ENCODE measurements at regions not wholly inside any gene's neighbourhood (a gene's known extent, or its start where the extent isn't known, plus 50 kb on each side); places are given as distances from the start of the nearest gene placed in this dataset.
"Not testable (repeated sequence)": the region's sequence is repeated elsewhere in the genome, so short reads cannot be mapped to it uniquely, and the experiment has no call there.

DNA sequence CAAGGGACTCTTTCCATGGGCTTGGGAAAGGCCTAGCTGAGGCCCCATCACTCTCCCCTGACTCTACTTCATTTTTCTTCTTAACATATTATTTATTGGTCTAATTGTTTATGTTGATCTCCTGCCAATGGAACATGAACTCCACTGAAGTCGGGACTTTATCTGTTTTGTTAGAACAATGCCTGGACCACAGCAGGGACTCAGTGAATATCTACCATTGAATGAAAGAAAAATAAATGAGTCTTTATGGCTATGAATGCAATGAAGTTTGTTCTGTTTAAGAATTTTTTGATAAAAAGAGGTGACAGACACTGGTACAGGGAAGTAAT lies 112.3 kb downstream of the ADAMTS15 start:
- no peak overlapping the region for H3K4me3 ChIP-seq (ENCODE audit: low read length)
- no peak for DNase-seq (ENCODE audit: low read depth)
- no peak for TF ChIP-seq CTCF (IDR thresholded peaks at IDR 0.05; ENCODE audit: insufficient read depth, low read depth, low read length, missing control alignments)

DNA sequence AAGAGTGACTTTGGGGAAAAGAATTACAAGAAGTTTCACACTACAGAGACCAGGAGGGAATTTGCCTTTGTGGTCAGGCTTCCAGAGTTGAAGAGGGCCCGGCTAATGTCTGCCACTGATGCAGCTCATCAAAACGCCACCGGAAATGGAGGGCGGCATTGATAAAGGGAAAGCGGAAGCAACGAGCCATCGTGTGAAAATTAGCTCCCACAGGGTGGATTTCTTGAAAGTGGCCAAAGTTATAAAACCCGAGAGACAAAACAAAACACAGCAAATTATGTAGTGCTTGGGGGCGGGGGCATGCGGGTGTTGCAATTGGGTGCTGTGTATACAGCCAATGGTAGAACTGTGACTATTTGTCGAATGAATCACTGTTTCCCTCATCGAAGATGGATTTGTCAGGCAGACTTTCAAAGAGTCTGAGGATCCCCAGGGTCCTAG lies 113.0 kb downstream of the ADAMTS15 start:
- DNase-seq (ENCODE audit: low read depth), result no peak
- no peak overlapping the region for H3K4me3 ChIP-seq (ENCODE audit: low read length)
- no peak for TF ChIP-seq CTCF (IDR thresholded peaks at IDR 0.05; ENCODE audit: insufficient read depth, low read depth, low read length, missing control alignments)

GRCh38 chr11:130562549-130562948 lies 114.1 kb downstream of the ADAMTS15 start:
- DNase-seq (ENCODE audit: low read depth), result no peak
- TF ChIP-seq CTCF (IDR thresholded peaks at IDR 0.05; ENCODE audit: insufficient read depth, low read depth, low read length, missing control alignments), result no peak
- H3K4me3 ChIP-seq (ENCODE audit: low read length), result no peak overlapping the region

- H3K4me3 ChIP-seq (ENCODE audit: low read length); DNase-seq (ENCODE audit: low read depth): not testable (repeated sequence)
Measured at GRCh38 chr11:130566360-130566759, 117.9 kb downstream of the ADAMTS15 start.

- no peak overlapping the region for H3K4me3 ChIP-seq (ENCODE audit: low read length)
- TF ChIP-seq CTCF (IDR thresholded peaks at IDR 0.05; ENCODE audit: insufficient read depth, low read depth, low read length, missing control alignments), result no peak
- DNase-seq (ENCODE audit: low read depth), result no peak
Measured at GRCh38 chr11:130571519-130571918, 123.1 kb downstream of the ADAMTS15 start.

GRCh38 chr11:130571947-130572584 lies 123.6 kb downstream of the ADAMTS15 start:
- no peak for TF ChIP-seq CTCF (IDR thresholded peaks at IDR 0.05; ENCODE audit: insufficient read depth, low read depth, low read length, missing control alignments)
- H3K4me3 ChIP-seq (ENCODE audit: low read length), result no peak overlapping the region
- no peak for DNase-seq (ENCODE audit: low read depth)

DNA sequence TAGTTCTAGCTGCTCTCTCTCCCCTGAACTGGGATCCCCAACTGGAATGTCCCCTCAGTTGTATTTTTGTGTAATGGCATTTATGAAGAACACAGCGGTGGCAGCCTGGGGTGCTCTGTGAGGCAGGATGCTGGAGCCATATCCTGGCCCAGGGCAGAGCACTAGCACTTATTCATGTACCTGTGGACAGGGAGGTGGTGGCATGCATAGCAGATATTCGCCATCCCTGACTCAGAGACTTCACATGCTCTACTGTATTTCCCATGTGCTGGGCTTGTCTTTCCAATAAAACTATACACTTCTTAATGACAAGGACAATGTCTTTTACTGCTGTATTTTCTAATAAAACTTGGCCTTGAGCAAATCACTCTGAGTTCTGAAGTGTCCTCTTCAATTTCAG lies 125.3 kb downstream of the ADAMTS15 start:
- no peak for TF ChIP-seq CTCF (IDR thresholded peaks at IDR 0.05; ENCODE audit: insufficient read depth, low read depth, low read length, missing control alignments)
- no peak overlapping the region for H3K4me3 ChIP-seq (ENCODE audit: low read length)
- no peak for DNase-seq (ENCODE audit: low read depth)

Measured in epithelial cell of esophagus (primary cell).